Astrocyte (in vitro differentiated cells and primary cell): ENCODE measurements at regions not wholly inside any gene's neighbourhood (a gene's known extent, or its start where the extent isn't known, plus 50 kb on each side); places are given as distances from the start of the nearest gene placed in this dataset.

Experiments
- DNase-seq: peaks from one replicate; pipeline ENCODE4 v3.0.0-alpha.2; 2010; ENCODE audit warnings: low read depth
- FAIRE-seq: peaks from 2 replicates; lab custom pipeline; 2011; peaks lifted over from hg19 to GRCh38; lab: Jason Lieb, UNC
- H2AFZ ChIP-seq: 2 replicates; pipeline ENCODE4 v1.6.0; 2012; ENCODE audit warnings: low read depth, low read length, inconsistent platforms
- H3K27ac ChIP-seq: 2 replicates; pipeline ENCODE4 v1.5.1; 2011; ENCODE audit warnings: low read depth, low read length, inconsistent platforms
- H3K27me3 ChIP-seq: 2 replicates; pipeline ENCODE4 v1.6.0; 2011; ENCODE audit warnings: low read length, inconsistent platforms; ENCODE audit not compliant: insufficient read depth
- H3K36me3 ChIP-seq: 2 replicates; pipeline ENCODE4 v1.5.1; 2011; ENCODE audit warnings: low read length, inconsistent platforms; ENCODE audit not compliant: insufficient read depth
- H3K4me1 ChIP-seq: 2 replicates; pipeline ENCODE4 v1.5.1; 2011; ENCODE audit warnings: low read length, inconsistent platforms; ENCODE audit not compliant: insufficient read depth
- H3K4me2 ChIP-seq: 2 replicates; pipeline ENCODE4 v1.6.0; 2012; ENCODE audit warnings: low read length, inconsistent platforms
- H3K4me3 ChIP-seq: 2 replicates; pipeline ENCODE4 v1.5.1; 2011; ENCODE audit warnings: low read depth, mild to moderate bottlenecking, low read length, inconsistent platforms; ENCODE audit not compliant: insufficient read depth
- H3K79me2 ChIP-seq: 2 replicates; pipeline ENCODE4 v1.6.0; 2012; ENCODE audit warnings: mild to moderate bottlenecking, low read length, inconsistent platforms; ENCODE audit not compliant: insufficient read depth
- H3K9ac ChIP-seq: 2 replicates; pipeline ENCODE4 v1.6.0; 2012; ENCODE audit warnings: mild to moderate bottlenecking, low read length, inconsistent platforms
- H3K9me3 ChIP-seq: 2 replicates; pipeline ENCODE4 v1.5.1; 2012; ENCODE audit warnings: low read depth, mild to moderate bottlenecking, low read length, inconsistent platforms; ENCODE audit not compliant: insufficient read depth
- H4K20me1 ChIP-seq: 2 replicates; pipeline ENCODE4 v1.6.0; 2012; ENCODE audit warnings: low read length, inconsistent platforms; ENCODE audit not compliant: insufficient read depth
- H3K27ac Mint-ChIP-seq: one replicate; pipeline ENCODE4 v1.8.0; 2021; ENCODE audit warnings: mild to moderate bottlenecking, mixed read lengths; ENCODE audit not compliant: unreplicated experiment
- H3K27me3 Mint-ChIP-seq: one replicate; pipeline ENCODE4 v1.8.0; 2021; ENCODE audit warnings: low read depth, mixed read lengths; ENCODE audit not compliant: unreplicated experiment
- H3K36me3 Mint-ChIP-seq: one replicate; pipeline ENCODE4 v1.8.0; 2021; ENCODE audit warnings: low read depth, mixed read lengths; ENCODE audit not compliant: unreplicated experiment
- H3K4me1 Mint-ChIP-seq: one replicate; pipeline ENCODE4 v1.8.0; 2021; ENCODE audit warnings: low read depth, mixed read lengths; ENCODE audit not compliant: unreplicated experiment
- H3K4me3 Mint-ChIP-seq: one replicate; pipeline ENCODE4 v1.8.0; 2021; ENCODE audit warnings: mild to moderate bottlenecking, moderate library complexity, mixed read lengths; ENCODE audit not compliant: unreplicated experiment
- H3K9me3 Mint-ChIP-seq: one replicate; pipeline ENCODE4 v1.8.0; 2021; ENCODE audit warnings: mild to moderate bottlenecking, mixed read lengths; ENCODE audit not compliant: unreplicated experiment
- EZH2 ChIP-seq: IDR thresholded peaks from 2 replicates; pipeline ENCODE4 v1.6.1; 2012; ENCODE audit warnings: mild to moderate bottlenecking, low read length, inconsistent platforms; ENCODE audit not compliant: insufficient read depth
- TF ChIP-seq, protein P1 (sequence below): IDR thresholded peaks from 2 replicates; pipeline ENCODE4 v1.5.1; 2011; ENCODE audit warnings: low read depth, mild to moderate bottlenecking, inconsistent platforms, low read length, moderate library complexity; ENCODE audit not compliant: insufficient read depth

DNA sequence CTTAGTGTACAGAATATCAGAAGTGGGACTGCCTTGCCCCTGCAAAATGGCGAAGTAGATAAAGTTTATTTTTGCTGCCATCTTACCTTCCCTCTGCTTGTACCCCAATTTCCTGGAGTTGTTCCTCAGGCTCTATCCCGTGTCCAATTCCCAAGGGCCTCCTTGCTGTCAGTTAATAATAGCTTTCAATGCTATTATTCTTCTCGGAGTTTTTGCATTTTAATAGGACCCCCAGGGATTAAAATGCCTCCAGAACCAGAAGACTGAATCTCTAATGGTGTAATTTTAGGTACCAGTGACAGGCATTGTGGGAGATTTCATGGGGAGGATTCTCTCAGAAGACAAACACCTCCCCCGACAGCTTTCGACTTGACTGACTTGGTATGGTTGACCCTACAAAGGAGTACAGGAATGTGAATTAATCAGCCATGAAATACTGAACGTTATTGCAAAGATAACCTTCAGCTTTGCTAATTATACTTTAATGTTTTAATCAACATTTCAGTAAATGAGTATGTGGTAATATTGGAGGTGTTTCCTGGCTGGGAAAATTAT, 75.2 kb downstream of the ZNF22 start:
- Histone ChIP-seq H3K4me3 (no peak overlapping the region), H3K9ac (no peak overlapping the region), H3K4me1 (no peaks in the 10 kb centered on the region), H3K4me2 (no peak overlapping the region), H3K79me2 (no peaks in the 10 kb centered on the region), H3K27me3 (no peaks in the 10 kb centered on the region), H4K20me1 (no peaks in the 10 kb centered on the region), H3K27ac (no peak overlapping the region), H3K9me3 (no peaks in the 10 kb centered on the region), H2AFZ (no peak overlapping the region), H3K36me3 (no peaks in the 10 kb centered on the region)
- Mint-ChIP-seq H3K36me3 (no peaks in the 10 kb centered on the region), H3K4me3 (no peak overlapping the region), H3K27ac (no peak overlapping the region), H3K27me3 (no peaks in the 10 kb centered on the region), H3K4me1 (no peaks in the 10 kb centered on the region), H3K9me3 (peaks cover 2% of the 10 kb centered on the region)
- TF ChIP-seq, protein P1, sequence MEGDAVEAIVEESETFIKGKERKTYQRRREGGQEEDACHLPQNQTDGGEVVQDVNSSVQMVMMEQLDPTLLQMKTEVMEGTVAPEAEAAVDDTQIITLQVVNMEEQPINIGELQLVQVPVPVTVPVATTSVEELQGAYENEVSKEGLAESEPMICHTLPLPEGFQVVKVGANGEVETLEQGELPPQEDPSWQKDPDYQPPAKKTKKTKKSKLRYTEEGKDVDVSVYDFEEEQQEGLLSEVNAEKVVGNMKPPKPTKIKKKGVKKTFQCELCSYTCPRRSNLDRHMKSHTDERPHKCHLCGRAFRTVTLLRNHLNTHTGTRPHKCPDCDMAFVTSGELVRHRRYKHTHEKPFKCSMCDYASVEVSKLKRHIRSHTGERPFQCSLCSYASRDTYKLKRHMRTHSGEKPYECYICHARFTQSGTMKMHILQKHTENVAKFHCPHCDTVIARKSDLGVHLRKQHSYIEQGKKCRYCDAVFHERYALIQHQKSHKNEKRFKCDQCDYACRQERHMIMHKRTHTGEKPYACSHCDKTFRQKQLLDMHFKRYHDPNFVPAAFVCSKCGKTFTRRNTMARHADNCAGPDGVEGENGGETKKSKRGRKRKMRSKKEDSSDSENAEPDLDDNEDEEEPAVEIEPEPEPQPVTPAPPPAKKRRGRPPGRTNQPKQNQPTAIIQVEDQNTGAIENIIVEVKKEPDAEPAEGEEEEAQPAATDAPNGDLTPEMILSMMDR, result no peak
- no peak for DNase-seq
- FAIRE-seq, result no peak

DNA sequence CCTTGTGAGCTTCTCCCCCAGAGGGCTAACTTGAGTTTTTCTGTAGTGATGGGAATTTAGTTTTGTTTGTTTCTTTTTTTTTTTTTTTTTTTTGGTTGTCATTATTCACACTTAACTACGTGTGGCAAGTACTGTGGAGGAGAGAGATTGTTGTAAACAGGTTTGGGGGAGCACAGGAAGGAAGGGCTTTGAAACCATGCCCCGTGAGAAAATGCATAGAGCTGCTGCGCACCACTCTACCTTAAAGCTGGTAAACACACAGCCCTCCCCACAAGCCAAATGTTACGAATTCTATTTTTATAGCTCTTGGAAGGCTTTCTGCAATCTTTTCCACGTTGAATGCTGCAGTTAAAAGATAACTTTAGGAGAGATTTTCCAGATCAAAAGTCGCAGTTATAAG, 76.2 kb downstream of the ZNF22 start:
- no peak for TF ChIP-seq EZH2
- TF ChIP-seq, protein P1, result no peak
- H3K27me3 Mint-ChIP-seq, result no peaks in the 10 kb centered on the region
- Histone ChIP-seq H3K27ac (no peak overlapping the region), H3K36me3 (no peaks in the 10 kb centered on the region), H3K79me2 (no peaks in the 10 kb centered on the region), H3K4me1 (no peaks in the 10 kb centered on the region), H4K20me1 (no peaks in the 10 kb centered on the region), H3K9ac (no peak overlapping the region), H3K4me3 (no peak overlapping the region), H3K9me3 (no peaks in the 10 kb centered on the region), H3K27me3 (no peaks in the 10 kb centered on the region), H2AFZ (no peak overlapping the region), H3K4me2 (no peak overlapping the region)
- FAIRE-seq (no peak), DNase-seq (no peak)
- no peaks in the 10 kb centered on the region for H3K4me1 Mint-ChIP-seq
- no peaks in the 10 kb centered on the region for H3K36me3 Mint-ChIP-seq
- H3K27ac Mint-ChIP-seq, result no peak overlapping the region
- H3K9me3 Mint-ChIP-seq, result no peaks in the 10 kb centered on the region
- H3K4me3 Mint-ChIP-seq, result no peak overlapping the region

DNA sequence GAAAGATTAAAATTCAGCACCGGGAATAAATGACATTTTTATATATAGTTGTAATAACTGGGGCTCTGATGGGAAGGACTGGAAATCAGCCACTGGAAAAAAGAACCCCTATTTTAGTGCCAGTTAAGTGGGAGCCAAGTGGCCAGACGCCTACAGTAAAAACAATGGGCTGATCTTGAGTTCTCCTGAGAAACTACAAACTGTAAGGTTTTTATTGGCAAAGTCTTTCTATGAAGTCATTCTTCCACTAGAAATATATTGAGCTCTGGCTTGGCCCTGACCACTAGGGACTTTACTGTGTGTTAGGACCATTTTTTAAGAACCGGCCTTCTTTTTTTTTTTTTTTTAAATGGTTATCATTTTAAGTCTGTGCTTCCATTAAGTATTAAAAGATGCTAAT, 79.6 kb downstream of the ZNF22 start:
- Mint-ChIP-seq H3K4me3 (no peak overlapping the region), H3K27ac (no peak overlapping the region)

More for the DNA sequence above, 79.6 kb downstream of the ZNF22 start:
- Mint-ChIP-seq H3K4me1 (no peaks in the 10 kb centered on the region), H3K9me3 (no peaks in the 10 kb centered on the region), H3K27me3 (no peaks in the 10 kb centered on the region), H3K36me3 (no peaks in the 10 kb centered on the region)
- DNase-seq (no peak), FAIRE-seq (no peak)
- TF ChIP-seq, protein P1, result no peak
- no peak for TF ChIP-seq EZH2
- H2AFZ ChIP-seq, result no peak overlapping the region
- H3K27me3 ChIP-seq, result no peaks in the 10 kb centered on the region
- no peaks in the 10 kb centered on the region for H3K79me2 ChIP-seq
- no peak overlapping the region for H3K4me2 ChIP-seq
- H3K36me3 ChIP-seq, result no peaks in the 10 kb centered on the region
- no peaks in the 10 kb centered on the region for H3K4me1 ChIP-seq
- no peak overlapping the region for H3K9ac ChIP-seq
- H3K4me3 ChIP-seq, result no peak overlapping the region
- H3K9me3 ChIP-seq, result no peaks in the 10 kb centered on the region
- no peaks in the 10 kb centered on the region for H4K20me1 ChIP-seq
- no peak overlapping the region for H3K27ac ChIP-seq
